Muscle layer of colon (tissue), 2 donors: ENCODE measurements at regions not wholly inside any gene's neighbourhood (a gene's known extent, or its start where the extent isn't known, plus 50 kb on each side); places are given as distances from the start of the nearest gene placed in this dataset.
"Not testable (repeated sequence)": the region's sequence is repeated elsewhere in the genome, so short reads cannot be mapped to it uniquely, and the experiment has no call there.

Experiments used
- H3K27ac ChIP-seq: one replicate; pipeline ENCODE4 v1.7.0; 2013; ENCODE audit warnings: low read depth, mild to moderate bottlenecking, low read length, moderate library complexity
- H3K27me3 ChIP-seq, 2 donors: one replicate each; pipeline ENCODE4 v1.7.0; 2013; ENCODE audit warnings: low read length in 2 of 2, mild to moderate bottlenecking in 2 of 2; ENCODE audit not compliant: insufficient read depth in 2 of 2, control insufficient read depth in 1 of 2
- H3K36me3 ChIP-seq: one replicate; pipeline ENCODE4 v1.7.0; 2013; ENCODE audit warnings: mild to moderate bottlenecking, low read length; ENCODE audit not compliant: insufficient read depth
- H3K4me1 ChIP-seq: one replicate; pipeline ENCODE4 v1.7.0; 2013; ENCODE audit warnings: mild to moderate bottlenecking, low read length; ENCODE audit not compliant: insufficient read depth
- H3K4me3 ChIP-seq, 2 donors: one replicate each; pipeline ENCODE4 v1.7.0; 2013; ENCODE audit warnings: low read length in 2 of 2, low read depth in 1 of 2, mild to moderate bottlenecking in 1 of 2, moderate library complexity in 1 of 2
- H3K9ac ChIP-seq: one replicate; pipeline ENCODE4 v1.7.0; 2013; ENCODE audit warnings: low read length
- H3K9me3 ChIP-seq: one replicate; pipeline ENCODE4 v1.7.0; 2013; ENCODE audit warnings: mild to moderate bottlenecking, low read length
- donor health status: abdominal sarcoma.
- donor health status: Adenocarcinoma of cecum.

DNA sequence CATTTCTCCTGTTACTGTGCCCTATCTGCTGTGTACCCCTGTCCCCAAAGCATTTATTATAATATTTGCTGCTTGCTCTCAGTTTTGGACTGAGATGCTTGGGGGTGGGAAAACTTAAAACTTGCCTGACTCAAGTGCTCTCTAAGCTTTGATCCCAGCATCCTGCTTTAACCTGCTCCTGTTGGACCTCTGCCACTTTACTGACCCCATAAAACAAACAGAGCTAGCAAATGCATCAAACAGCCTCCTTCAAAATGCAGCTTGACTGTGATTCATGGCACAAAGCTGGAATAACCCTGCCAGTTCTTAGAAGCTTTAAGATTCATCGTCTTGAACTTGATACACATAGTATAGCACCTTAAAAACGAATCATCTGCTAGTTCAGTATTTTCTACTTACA lies 212.5 kb downstream of the DEPDC1B start:
- no peaks in the 10 kb centered on the region for H3K36me3 ChIP-seq
- H3K27me3 ChIP-seq: no peaks in the 10 kb centered on the region
- H3K4me3 ChIP-seq: no peak overlapping the region
- H3K27ac ChIP-seq: peak overlapping the region; percentile 12
- no peaks in the 10 kb centered on the region for H3K9me3 ChIP-seq
- H3K4me1 ChIP-seq: peaks cover 16% of the 10 kb centered on the region
- H3K9ac ChIP-seq: no peak overlapping the region

DNA sequence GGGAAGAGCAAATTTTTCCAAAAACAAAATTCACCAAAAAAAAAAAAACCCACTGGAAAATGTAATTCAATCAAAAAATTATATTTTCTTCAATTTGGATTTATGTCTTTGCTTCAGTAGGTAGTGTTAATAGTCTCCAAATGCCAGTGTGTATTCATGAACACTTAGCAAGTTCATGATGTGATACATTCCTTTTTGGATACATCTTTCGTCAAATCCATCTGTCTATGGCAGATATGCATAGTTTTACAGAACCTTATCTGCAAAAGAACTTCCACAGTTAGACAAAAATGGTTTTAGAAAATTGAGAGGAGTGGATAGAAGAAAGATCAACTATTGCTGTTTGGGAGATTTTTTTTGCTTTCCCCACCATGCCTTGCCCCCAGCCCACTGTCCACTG lies 214.6 kb downstream of the DEPDC1B start:
- Histone ChIP-seq H3K27ac (no peak overlapping the region), H3K4me1 (peaks cover 12% of the 10 kb centered on the region), H3K4me3 (no peak overlapping the region), H3K27me3 (no peaks in the 10 kb centered on the region), H3K36me3 (no peaks in the 10 kb centered on the region), H3K9ac (no peak overlapping the region), H3K9me3 (no peaks in the 10 kb centered on the region)

- H3K27ac ChIP-seq: no peak overlapping the region
- no peaks in the 10 kb centered on the region for H3K27me3 ChIP-seq
- H3K36me3 ChIP-seq: no peaks in the 10 kb centered on the region
- H3K4me3 ChIP-seq: no peak overlapping the region
- peaks cover 12% of the 10 kb centered on the region for H3K4me1 ChIP-seq
- H3K9me3 ChIP-seq: no peaks in the 10 kb centered on the region
- H3K9ac ChIP-seq: no peak overlapping the region
Measured at GRCh38 chr5:60483050-60483449, 216.9 kb downstream of the DEPDC1B start.

- no peak overlapping the region for H3K27ac ChIP-seq
- H3K27me3 ChIP-seq: no peaks in the 10 kb centered on the region
- H3K4me1 ChIP-seq: peaks cover 4% of the 10 kb centered on the region
- no peaks in the 10 kb centered on the region for H3K36me3 ChIP-seq
- no peaks in the 10 kb centered on the region for H3K9me3 ChIP-seq
- no peak overlapping the region for H3K4me3 ChIP-seq
- H3K9ac ChIP-seq: no peak overlapping the region
Measured at GRCh38 chr5:60482301-60482700, 217.7 kb downstream of the DEPDC1B start.

DNA sequence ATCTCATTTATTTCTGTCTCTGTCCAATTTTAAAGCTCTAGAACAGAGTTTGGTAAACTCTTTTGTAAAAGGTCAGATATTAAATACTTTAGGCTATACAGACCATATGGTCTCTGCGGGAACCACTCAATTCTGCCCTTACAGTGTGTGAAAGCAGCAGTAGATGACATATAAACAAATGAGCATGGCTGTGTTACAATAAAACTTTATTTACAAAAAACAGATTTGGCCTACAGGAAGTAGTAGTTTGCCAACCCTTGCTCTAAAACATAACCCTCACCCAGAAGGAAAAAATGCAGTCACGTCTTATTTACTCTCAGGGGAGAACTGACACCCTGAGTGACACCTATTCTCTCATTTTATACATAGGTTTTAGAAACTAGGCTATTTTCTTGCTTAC lies 220.4 kb downstream of the DEPDC1B start:
- no peaks in the 10 kb centered on the region for H3K9me3 ChIP-seq
- no peak overlapping the region for H3K27ac ChIP-seq
- no peaks in the 10 kb centered on the region for H3K27me3 ChIP-seq
- H3K4me3 ChIP-seq: no peak overlapping the region
- no peaks in the 10 kb centered on the region for H3K36me3 ChIP-seq
- H3K9ac ChIP-seq: no peak overlapping the region
- H3K4me1 ChIP-seq: no peaks in the 10 kb centered on the region

DNA sequence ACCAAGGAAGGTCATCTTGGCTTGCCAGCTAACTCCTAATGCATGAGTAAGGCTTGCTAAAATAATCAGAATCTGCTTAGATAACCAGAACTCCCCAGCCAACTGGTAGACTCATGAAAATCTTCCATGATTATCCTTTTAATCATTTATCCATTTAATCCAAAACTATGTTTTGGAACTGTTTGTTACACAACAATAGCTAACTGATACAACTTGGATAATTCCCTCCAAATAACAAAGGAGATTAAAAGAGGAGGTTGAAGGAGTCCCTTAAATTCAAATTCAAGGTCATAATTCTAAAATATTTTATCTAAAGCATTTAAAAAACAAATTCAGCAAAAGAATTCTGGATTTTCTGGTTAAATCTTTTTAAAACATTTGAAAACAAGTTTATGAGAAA lies 222.1 kb downstream of the DEPDC1B start:
- Histone ChIP-seq H3K4me1 (no peaks in the 10 kb centered on the region), H3K36me3 (no peaks in the 10 kb centered on the region), H3K27ac (no peak overlapping the region), H3K9ac (no peak overlapping the region), H3K4me3 (no peak overlapping the region), H3K9me3 (no peaks in the 10 kb centered on the region), H3K27me3 (no peaks in the 10 kb centered on the region)

- no peaks in the 10 kb centered on the region for H3K27me3 ChIP-seq
- no peaks in the 10 kb centered on the region for H3K4me1 ChIP-seq
- no peak overlapping the region for H3K27ac ChIP-seq
- H3K9me3 ChIP-seq: no peaks in the 10 kb centered on the region
- H3K36me3 ChIP-seq: no peaks in the 10 kb centered on the region
- H3K4me3 ChIP-seq: no peak overlapping the region
- no peak overlapping the region for H3K9ac ChIP-seq
Measured at GRCh38 chr5:60473654-60474053, 226.3 kb downstream of the DEPDC1B start.

DNA sequence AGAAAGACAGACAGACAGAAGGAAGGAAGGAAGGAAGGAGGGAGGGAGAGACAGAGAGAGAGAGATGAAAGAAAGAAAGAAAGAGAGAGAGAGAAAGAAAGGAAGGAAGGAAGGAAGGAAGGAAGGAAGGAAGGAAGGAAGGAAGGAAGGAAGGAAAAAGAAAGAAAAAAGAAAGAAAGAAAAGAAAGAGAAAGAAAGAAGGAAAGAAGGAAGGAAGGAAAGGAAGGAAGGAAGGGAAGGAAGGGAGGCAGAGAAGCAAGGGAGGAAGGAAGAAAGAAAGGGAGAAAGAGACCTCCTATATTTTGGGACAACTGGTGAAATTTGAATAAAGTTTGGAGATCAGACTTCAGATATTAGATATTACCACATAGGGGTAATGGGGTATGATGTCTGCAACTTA lies 226.9 kb downstream of the DEPDC1B start:
- H3K27ac ChIP-seq, H3K9me3 ChIP-seq, H3K9ac ChIP-seq, H3K4me1 ChIP-seq, H3K36me3 ChIP-seq, H3K4me3 ChIP-seq, H3K27me3 ChIP-seq: not testable (repeated sequence)

GRCh38 chr5:60470881-60471280 lies 229.1 kb downstream of the DEPDC1B start:
- Histone ChIP-seq H3K27me3 (no peaks in the 10 kb centered on the region), H3K4me3 (no peak overlapping the region), H3K27ac (no peak overlapping the region), H3K36me3 (no peaks in the 10 kb centered on the region), H3K9ac (no peak overlapping the region), H3K4me1 (no peaks in the 10 kb centered on the region), H3K9me3 (no peaks in the 10 kb centered on the region)

- Histone ChIP-seq H3K27me3 (no peaks in the 10 kb centered on the region), H3K4me1 (no peaks in the 10 kb centered on the region), H3K9ac (no peak overlapping the region), H3K4me3 (no peak overlapping the region), H3K36me3 (no peaks in the 10 kb centered on the region), H3K9me3 (no peaks in the 10 kb centered on the region), H3K27ac (no peak overlapping the region)
Measured at GRCh38 chr5:60469286-60469685, 230.7 kb downstream of the DEPDC1B start.

GRCh38 chr5:60463179-60463868 lies 236.6 kb downstream of the DEPDC1B start:
- H3K4me3 ChIP-seq: no peak overlapping the region
- no peak overlapping the region for H3K27ac ChIP-seq
- no peaks in the 10 kb centered on the region for H3K9me3 ChIP-seq
- no peaks in the 10 kb centered on the region for H3K4me1 ChIP-seq
- H3K36me3 ChIP-seq: no peaks in the 10 kb centered on the region
- no peaks in the 10 kb centered on the region for H3K27me3 ChIP-seq
- H3K9ac ChIP-seq: no peak overlapping the region

DNA sequence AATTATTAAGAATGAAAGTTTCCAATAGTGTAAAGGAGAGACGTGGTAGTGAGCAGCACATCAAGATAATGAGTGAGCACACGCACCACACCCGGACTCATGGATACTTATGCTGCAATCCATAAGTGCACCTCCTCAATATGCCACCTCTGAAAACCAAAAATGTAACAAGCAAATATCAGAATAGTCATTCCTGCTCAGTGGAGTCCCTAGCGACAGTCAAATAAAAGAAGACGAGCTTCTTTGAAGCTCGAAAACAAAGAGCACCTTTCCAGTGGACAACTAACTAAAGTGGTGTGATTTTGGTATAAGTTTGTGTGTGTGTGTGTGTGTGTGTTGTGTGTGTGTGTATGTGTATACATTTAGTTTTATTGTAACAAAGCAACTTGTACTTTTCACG lies 241.3 kb downstream of the DEPDC1B start:
- H3K4me3 ChIP-seq: no peak overlapping the region

More for the DNA sequence above, 241.3 kb downstream of the DEPDC1B start:
- Histone ChIP-seq H3K4me1 (no peaks in the 10 kb centered on the region), H3K27ac (no peak overlapping the region), H3K9ac (no peak overlapping the region), H3K27me3 (no peaks in the 10 kb centered on the region), H3K9me3 (no peaks in the 10 kb centered on the region), H3K36me3 (no peaks in the 10 kb centered on the region)
